Lung (tissue), 11 donors: ENCODE measurements at regions not wholly inside any gene's neighbourhood (a gene's known extent, or its start where the extent isn't known, plus 50 kb on each side); places are given as distances from the start of the nearest gene placed in this dataset.

ENCODE experiments used
- ATAC-seq: fragments of 200-7000 bp; cut with Tn5 transposase; one replicate; pipeline ENCODE4 v1.9.1; 2020; ENCODE audit warnings: moderate number of reproducible peaks; ENCODE audit not compliant: insufficient read depth, low FRiP score
- DNase-seq, 3 donors: peaks; one replicate each; pipeline ENCODE4 v3.0.0-alpha.2; 2013 to 2017
- H3K27ac ChIP-seq, 2 donors: one replicate each; pipeline ENCODE4 v1.5.1; 2013; ENCODE audit warnings: mild to moderate bottlenecking in 2 of 2, moderate library complexity in 2 of 2, control low read depth in 1 of 2, inconsistent platforms in 1 of 2, low read depth in 1 of 2, low read length in 1 of 2
- H3K27me3 ChIP-seq, 3 donors: one replicate each; pipeline ENCODE4 v1.5.1; 2013; ENCODE audit warnings: low read length in 2 of 3; ENCODE audit not compliant: control insufficient read depth in 3 of 3, insufficient read depth in 3 of 3
- H3K36me3 ChIP-seq, 4 donors: one replicate each; pipeline ENCODE4 v1.5.1; 2013; ENCODE audit warnings: low read length in 4 of 4, mild to moderate bottlenecking in 1 of 4, moderate library complexity in 1 of 4; ENCODE audit not compliant: control insufficient read depth in 4 of 4, insufficient read depth in 4 of 4
- H3K4me1 ChIP-seq, 5 donors: one replicate each; pipeline ENCODE4 v1.5.1; 2013; ENCODE audit warnings: low read length in 5 of 5, mild to moderate bottlenecking in 2 of 5, moderate library complexity in 1 of 5; ENCODE audit not compliant: control insufficient read depth in 5 of 5, insufficient read depth in 5 of 5
- H3K4me3 ChIP-seq: one replicate; pipeline ENCODE4 v1.5.1; 2013; ENCODE audit warnings: mild to moderate bottlenecking, control low read depth, moderate library complexity
- H3K9ac ChIP-seq, 2 donors: one replicate each; pipeline ENCODE4 v1.5.1; 2013; ENCODE audit warnings: low read length in 2 of 2, control low read depth in 1 of 2; ENCODE audit not compliant: insufficient read depth in 1 of 2
- H3K9me3 ChIP-seq, 4 donors: one replicate each; pipeline ENCODE4 v1.5.1; 2013; ENCODE audit warnings: low read length in 3 of 4, mild to moderate bottlenecking in 1 of 4, moderate library complexity in 1 of 4; ENCODE audit not compliant: control insufficient read depth in 4 of 4, insufficient read depth in 3 of 4
- WGBS, 2 donors: extraction: QIAGEN DNeasy Blood & Tissue Kit; methylation state at CpG; one replicate each; pipeline ENCODE4 v1.1.7; 2013; 5-methylcytosine and 5-hydroxymethylcytosine counted together
- TF ChIP-seq, protein P1 (sequence below): IDR thresholded peaks from 2 replicates; pipeline ENCODE4 v1.5.1; 2012; ENCODE audit warnings: mild to moderate bottlenecking; ENCODE audit errors: control extremely low read depth, extremely low read depth
- donor health status: control.
- donor health status: control.
- donor health status: Bipolar disorder and iron deficiency.
- donor health status: healthy.
- donor health status: DM: yes; HTN: yes; CAD: no.

DNA sequence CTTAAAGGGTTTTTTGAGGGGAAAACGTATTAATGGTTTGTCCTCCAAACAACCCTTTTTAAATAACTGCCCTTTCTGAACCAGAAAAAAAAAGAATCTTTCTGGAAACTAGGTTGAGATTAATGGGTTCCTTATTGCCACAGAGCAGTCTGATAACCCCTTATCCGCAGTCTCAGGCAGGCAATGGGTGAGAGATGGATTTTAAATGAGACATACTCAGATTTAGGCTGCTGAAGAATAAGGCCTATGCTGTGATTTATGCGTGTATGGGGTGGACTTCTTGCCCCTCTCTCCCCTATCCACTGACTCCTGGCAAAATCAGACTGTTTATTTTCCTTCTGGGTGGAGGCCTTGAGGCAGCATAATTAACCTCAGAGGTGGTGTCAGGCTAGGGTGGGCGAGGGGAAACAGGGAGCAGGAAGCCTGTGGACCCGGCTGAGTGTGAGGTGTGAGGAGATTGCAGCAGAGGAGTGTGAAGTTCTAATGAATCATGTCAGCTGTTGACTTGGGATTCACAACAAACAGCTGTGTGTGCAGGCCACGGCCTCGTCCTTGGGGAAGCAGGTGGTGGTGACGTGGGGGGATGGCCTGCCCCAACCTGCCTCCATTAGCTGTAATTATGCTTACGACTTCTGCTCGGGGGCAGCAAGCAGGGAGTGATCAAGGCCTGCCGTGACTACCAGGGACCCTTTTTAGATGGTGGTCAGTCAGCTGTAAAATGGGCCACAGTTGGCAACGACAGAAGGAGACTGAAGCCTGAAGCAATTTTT, 196.4 kb downstream of the SEMA6A start:
- peaks cover 0 to 1% (median 0%) of the 10 kb centered on the region in 4 donors for H3K9me3 ChIP-seq
- ATAC-seq = no peak
- no peak overlapping the region for H3K4me3 ChIP-seq
- no peak overlapping the region for H3K27ac ChIP-seq
- H3K36me3 ChIP-seq = no peaks in the 10 kb centered on the region
- 78 to 79% methylated on average over 12 of the region's 12 CpGs for WGBS, 2 donors
- peaks cover 0 to 10% (median 0%) of the 10 kb centered on the region in 5 donors for H3K4me1 ChIP-seq
- H3K9ac ChIP-seq = no peak overlapping the region
- TF ChIP-seq, protein P1, sequence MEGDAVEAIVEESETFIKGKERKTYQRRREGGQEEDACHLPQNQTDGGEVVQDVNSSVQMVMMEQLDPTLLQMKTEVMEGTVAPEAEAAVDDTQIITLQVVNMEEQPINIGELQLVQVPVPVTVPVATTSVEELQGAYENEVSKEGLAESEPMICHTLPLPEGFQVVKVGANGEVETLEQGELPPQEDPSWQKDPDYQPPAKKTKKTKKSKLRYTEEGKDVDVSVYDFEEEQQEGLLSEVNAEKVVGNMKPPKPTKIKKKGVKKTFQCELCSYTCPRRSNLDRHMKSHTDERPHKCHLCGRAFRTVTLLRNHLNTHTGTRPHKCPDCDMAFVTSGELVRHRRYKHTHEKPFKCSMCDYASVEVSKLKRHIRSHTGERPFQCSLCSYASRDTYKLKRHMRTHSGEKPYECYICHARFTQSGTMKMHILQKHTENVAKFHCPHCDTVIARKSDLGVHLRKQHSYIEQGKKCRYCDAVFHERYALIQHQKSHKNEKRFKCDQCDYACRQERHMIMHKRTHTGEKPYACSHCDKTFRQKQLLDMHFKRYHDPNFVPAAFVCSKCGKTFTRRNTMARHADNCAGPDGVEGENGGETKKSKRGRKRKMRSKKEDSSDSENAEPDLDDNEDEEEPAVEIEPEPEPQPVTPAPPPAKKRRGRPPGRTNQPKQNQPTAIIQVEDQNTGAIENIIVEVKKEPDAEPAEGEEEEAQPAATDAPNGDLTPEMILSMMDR = no peak
- peak in 1 of 3 donors; percentile 28 for DNase-seq
- no peaks in the 10 kb centered on the region for H3K27me3 ChIP-seq

DNA sequence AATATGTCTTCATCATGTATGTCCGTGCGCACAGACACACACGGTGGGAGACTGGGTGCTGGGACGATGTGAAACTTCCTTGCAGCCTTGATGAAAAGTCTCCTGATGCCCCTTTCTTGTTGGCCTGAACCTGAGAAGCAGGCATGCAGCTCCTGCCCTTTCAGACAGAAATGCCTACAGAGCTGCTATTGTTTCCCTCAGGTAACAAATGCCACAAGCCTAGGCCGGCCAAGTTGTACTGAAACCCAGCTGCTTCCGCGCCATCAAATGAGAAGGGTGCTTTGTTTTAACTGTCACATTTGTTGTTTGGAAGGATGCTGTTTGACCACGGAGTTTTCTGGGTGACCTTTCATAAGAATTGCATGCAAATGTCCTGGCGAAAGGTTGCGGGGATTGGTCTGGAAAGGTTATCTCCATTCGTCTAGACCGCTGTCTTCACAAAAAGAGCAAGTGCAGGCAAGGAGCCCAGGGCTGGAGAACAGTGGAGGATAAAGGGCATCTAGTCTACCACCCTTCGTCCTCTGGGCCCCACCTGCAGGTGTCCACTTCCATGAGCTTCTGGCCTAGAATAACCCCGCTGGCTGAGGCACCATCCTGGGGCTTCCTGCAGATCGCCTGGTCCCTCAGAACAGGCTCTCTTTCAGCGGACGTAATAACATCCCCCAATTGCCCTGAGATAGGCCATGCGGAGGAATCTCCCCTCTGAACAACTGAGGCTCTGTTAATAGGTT, 197.2 kb downstream of the SEMA6A start:
- peaks cover 0 to 1% (median 0%) of the 10 kb centered on the region in 4 donors for H3K9me3 ChIP-seq
- H3K27me3 ChIP-seq = no peaks in the 10 kb centered on the region
- H3K9ac ChIP-seq = no peak overlapping the region
- no peak overlapping the region for H3K4me3 ChIP-seq
- H3K36me3 ChIP-seq = no peaks in the 10 kb centered on the region
- ATAC-seq (no peak), DNase-seq (no peak)
- TF ChIP-seq, protein P1 = no peak
- WGBS, 2 donors = 89 to 93% methylated on average over 18 of the region's 18 CpGs
- no peak overlapping the region for H3K27ac ChIP-seq
- H3K4me1 ChIP-seq = peaks cover 0 to 8% (median 0%) of the 10 kb centered on the region in 5 donors

DNA sequence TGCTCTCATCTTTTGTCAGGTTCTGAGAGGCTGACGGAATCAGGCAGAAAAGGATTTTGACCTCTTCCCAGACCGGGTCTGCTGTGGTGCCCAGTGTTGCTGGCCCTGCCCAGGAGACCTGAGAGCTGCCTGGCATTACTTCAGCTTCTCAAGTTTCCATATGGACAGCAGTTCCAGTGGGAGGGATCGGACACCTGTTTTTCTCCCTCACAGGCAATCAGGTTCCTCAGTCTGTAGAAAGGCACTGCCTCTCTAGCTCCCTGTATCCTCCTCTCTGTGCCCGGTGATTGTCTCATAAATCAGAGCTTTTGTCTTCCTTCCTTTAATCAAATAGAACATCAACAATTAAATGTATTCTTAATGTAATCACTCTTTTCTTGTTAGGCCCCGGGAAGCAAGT, 198.7 kb downstream of the SEMA6A start:
- Histone ChIP-seq H3K4me1 (peaks cover 0 to 7% (median 0%) of the 10 kb centered on the region in 5 donors), H3K9me3 (peaks cover 0 to 1% (median 0%) of the 10 kb centered on the region in 4 donors), H3K27ac (no peak overlapping the region), H3K36me3 (no peaks in the 10 kb centered on the region), H3K9ac (no peak overlapping the region), H3K4me3 (no peak overlapping the region), H3K27me3 (no peaks in the 10 kb centered on the region)
- TF ChIP-seq, protein P1 = no peak
- WGBS, 2 donors = 80 to 81% methylated on average over 5 of the region's 5 CpGs
- ATAC-seq (no peak), DNase-seq (peak in 1 of 3 donors; percentile 39)
